GM12874 (cell line): ENCODE measurements at regions not wholly inside any gene's neighbourhood (a gene's known extent, or its start where the extent isn't known, plus 50 kb on each side); places are given as distances from the start of the nearest gene placed in this dataset.

Experiments used
- CTCF ChIP-seq: IDR thresholded peaks from 2 replicates; pipeline ENCODE4 v1.5.1; 2011; ENCODE audit warnings: low read depth, mild to moderate bottlenecking, control low read depth, low read length, moderate library complexity; ENCODE audit not compliant: insufficient read depth

GRCh38 chr7:68770649-68771048 lies 827.6 kb upstream of the AUTS2 start:
- TF ChIP-seq CTCF = no peak

- no peak for TF ChIP-seq CTCF
These were observed 821.9 kb upstream of the AUTS2 start for GRCh38 chr7:68776326-68776725.

GRCh38 chr7:68783684-68784083 lies 814.6 kb upstream of the AUTS2 start:
- no peak for TF ChIP-seq CTCF

- TF ChIP-seq CTCF = no peak
These were observed 813.2 kb upstream of the AUTS2 start for GRCh38 chr7:68785036-68785435.

- TF ChIP-seq CTCF = no peak
These were observed 810.7 kb upstream of the AUTS2 start for GRCh38 chr7:68787566-68787965.

- TF ChIP-seq CTCF = no peak
These were observed 808.7 kb upstream of the AUTS2 start for GRCh38 chr7:68789597-68789996.

- TF ChIP-seq CTCF = no peak
These were observed 805.9 kb upstream of the AUTS2 start for GRCh38 chr7:68792351-68792750.

GRCh38 chr7:68793513-68793912 lies 804.8 kb upstream of the AUTS2 start:
- TF ChIP-seq CTCF = no peak
